ENCODE measurements at regions not wholly inside any gene's neighbourhood (a gene's known extent, or its start where the extent isn't known, plus 50 kb on each side); places are given as distances from the start of the nearest gene placed in this dataset.

DNA sequence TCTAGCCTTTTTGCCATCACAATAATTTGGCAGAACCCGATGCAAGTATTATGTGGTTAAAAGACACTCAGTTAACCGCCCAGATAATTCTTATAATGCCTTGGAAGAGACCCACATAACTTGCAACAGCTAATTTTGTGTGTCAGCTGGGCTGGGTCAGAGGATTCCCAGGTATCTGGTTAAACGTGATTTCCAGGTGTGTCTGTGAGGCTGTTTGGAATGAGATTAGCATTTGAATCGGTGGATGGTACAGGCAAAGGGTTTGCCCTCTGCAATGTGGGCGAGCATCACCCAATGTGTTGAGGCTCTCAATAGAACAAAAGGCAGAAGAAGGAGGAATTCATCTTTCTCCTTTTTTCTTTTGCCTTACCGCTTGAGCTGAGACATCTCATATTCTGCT is 314.2 kb upstream of the PUDP start:
- TF ChIP-seq, protein P1, sequence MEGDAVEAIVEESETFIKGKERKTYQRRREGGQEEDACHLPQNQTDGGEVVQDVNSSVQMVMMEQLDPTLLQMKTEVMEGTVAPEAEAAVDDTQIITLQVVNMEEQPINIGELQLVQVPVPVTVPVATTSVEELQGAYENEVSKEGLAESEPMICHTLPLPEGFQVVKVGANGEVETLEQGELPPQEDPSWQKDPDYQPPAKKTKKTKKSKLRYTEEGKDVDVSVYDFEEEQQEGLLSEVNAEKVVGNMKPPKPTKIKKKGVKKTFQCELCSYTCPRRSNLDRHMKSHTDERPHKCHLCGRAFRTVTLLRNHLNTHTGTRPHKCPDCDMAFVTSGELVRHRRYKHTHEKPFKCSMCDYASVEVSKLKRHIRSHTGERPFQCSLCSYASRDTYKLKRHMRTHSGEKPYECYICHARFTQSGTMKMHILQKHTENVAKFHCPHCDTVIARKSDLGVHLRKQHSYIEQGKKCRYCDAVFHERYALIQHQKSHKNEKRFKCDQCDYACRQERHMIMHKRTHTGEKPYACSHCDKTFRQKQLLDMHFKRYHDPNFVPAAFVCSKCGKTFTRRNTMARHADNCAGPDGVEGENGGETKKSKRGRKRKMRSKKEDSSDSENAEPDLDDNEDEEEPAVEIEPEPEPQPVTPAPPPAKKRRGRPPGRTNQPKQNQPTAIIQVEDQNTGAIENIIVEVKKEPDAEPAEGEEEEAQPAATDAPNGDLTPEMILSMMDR (conservative IDR thresholded peaks at IDR 0.05): no peak
- no peak for TF ChIP-seq EZH2 (IDR thresholded peaks at IDR 0.05; ENCODE audit: low read depth)
